Suprapubic skin (tissue), 4 donors: ENCODE measurements at regions not wholly inside any gene's neighbourhood (a gene's known extent, or its start where the extent isn't known, plus 50 kb on each side); places are given as distances from the start of the nearest gene placed in this dataset.

Experiments
- DNase-seq, 2 donors: peaks; one replicate each; pipeline ENCODE4 v3.0.0-alpha.2; 2019; ENCODE audit warnings: low spot score in 2 of 2
- H3K27ac ChIP-seq: fragments of 200-600 bp; sonication (generic); one replicate; pipeline ENCODE4 v1.5.1; 2019
- H3K27me3 ChIP-seq: fragments of 200-600 bp; sonication (generic); one replicate; pipeline ENCODE4 v1.5.1; 2019
- H3K36me3 ChIP-seq: fragments of 200-600 bp; sonication (generic); one replicate; pipeline ENCODE4 v1.5.1; 2019
- H3K4me1 ChIP-seq: fragments of 200-600 bp; sonication (generic); one replicate; pipeline ENCODE4 v1.5.1; 2019
- H3K4me3 ChIP-seq: fragments of 200-600 bp; sonication (generic); one replicate; pipeline ENCODE4 v1.5.1; 2019; ENCODE audit warnings: mild to moderate bottlenecking
- H3K9me3 ChIP-seq: fragments of 200-600 bp; sonication (generic); one replicate; pipeline ENCODE4 v1.5.1; 2019
- CTCF ChIP-seq, 2 donors: fragments of 200-600 bp in 1 of 2; fragments of 450-650 bp in 1 of 2; sonication (generic) in 1 of 2; IDR thresholded peaks; one replicate each; pipeline ENCODE4 v1.5.1; 2016 to 2019; ENCODE audit warnings: antibody characterized with exemption in 2 of 2, mild to moderate bottlenecking in 1 of 2, moderate library complexity in 1 of 2
- EP300 ChIP-seq: sonication (generic); formaldehyde crosslinking; IDR thresholded peaks from one replicate; pipeline ENCODE4 v1.6.1; 2017; ENCODE audit warnings: antibody characterized with exemption
- POLR2A ChIP-seq, 2 donors: fragments of 450-650 bp; IDR thresholded peaks; one replicate each; pipeline ENCODE4 v1.6.1; 2017; ENCODE audit warnings: antibody characterized with exemption in 2 of 2, mild to moderate bottlenecking in 2 of 2, moderate library complexity in 2 of 2
- POLR2AphosphoS5 ChIP-seq, 3 donors: sonication (generic); formaldehyde crosslinking; IDR thresholded peaks; one replicate each; pipeline ENCODE4 v1.6.1; 2017; ENCODE audit warnings: antibody characterized with exemption in 3 of 3
- WGBS: methylation state at CpG from one replicate; pipeline ENCODE4 v1.1.5; 2018; 5-methylcytosine and 5-hydroxymethylcytosine counted together

GRCh38 chr21:45354970-45355369 is 50.0 kb upstream of the COL18A1 start:
- TF ChIP-seq CTCF (IDR thresholded peaks at IDR 0.05) = no peak
- TF ChIP-seq EP300 = no peak
- no peak for TF ChIP-seq POLR2AphosphoS5 (IDR thresholded peaks at IDR 0.05)
- no peak for TF ChIP-seq POLR2A (IDR thresholded peaks at IDR 0.05)
- no peak for DNase-seq
- Histone ChIP-seq H3K4me1 (peaks cover 56% of the 10 kb centered on the region), H3K4me3 (no peak overlapping the region), H3K27me3 (no peaks in the 10 kb centered on the region), H3K9me3 (no peaks in the 10 kb centered on the region), H3K36me3 (no peaks in the 10 kb centered on the region), H3K27ac (no peak overlapping the region)
- 50% methylated on average over 5 of the region's 5 CpGs for WGBS
